NCI-H748 (cell line): ENCODE measurements at regions not wholly inside any gene's neighbourhood (a gene's known extent, or its start where the extent isn't known, plus 50 kb on each side); places are given as distances from the start of the nearest gene placed in this dataset.
"Not testable (repeated sequence)": the region's sequence is repeated elsewhere in the genome, so short reads cannot be mapped to it uniquely, and the experiment has no call there.

Experiments used
- DNase-seq: peaks from one replicate; lab custom pipeline; 2025; ENCODE audit not compliant: unreplicated experiment; lab: John Stamatoyannopoulos, UW

DNA sequence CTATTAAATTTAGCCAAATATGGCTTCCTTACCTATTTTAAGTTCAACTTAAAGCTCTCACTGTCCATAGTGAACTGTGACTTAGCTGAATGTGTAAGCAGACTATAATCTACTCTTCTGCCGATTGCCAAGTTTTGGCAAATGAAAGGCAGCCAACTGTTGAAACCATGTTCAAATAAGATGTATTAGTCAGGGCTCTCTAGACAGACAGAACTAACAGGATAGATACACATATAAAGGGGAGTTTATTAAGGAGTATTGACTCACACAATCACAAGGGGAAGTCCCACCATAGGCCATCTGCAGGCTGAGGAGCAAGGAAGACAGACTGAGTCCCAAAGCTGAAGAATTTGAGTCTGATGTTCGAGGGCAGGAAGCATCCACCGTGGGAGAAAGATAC is 837.7 kb upstream of the AUTS2 start:
- DNase-seq, result no peak

- DNase-seq, result no peak
Observed at GRCh38 chr7:68767462-68767861, 830.8 kb upstream of the AUTS2 start.

DNA sequence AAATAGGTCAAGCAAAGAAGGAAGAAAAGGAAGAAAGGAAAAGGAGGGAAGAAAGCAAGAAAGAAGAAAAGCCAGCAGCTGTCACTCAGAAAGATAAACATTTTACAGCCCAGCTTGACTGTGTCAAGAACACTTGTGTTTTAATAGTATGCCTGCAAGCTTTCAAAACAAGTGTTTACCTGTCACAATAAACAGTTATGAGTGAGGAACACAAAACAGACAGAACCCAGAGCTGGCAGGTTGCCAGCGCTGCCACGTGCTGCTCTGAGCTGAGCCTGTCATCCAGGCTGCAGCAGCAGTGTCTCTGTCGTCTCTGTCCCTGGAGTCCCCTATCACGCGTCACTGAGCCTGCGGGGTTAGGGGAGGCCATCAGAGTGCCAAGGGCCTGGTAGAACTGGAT is 827.6 kb upstream of the AUTS2 start:
- DNase-seq, result peak; percentile 90

DNA sequence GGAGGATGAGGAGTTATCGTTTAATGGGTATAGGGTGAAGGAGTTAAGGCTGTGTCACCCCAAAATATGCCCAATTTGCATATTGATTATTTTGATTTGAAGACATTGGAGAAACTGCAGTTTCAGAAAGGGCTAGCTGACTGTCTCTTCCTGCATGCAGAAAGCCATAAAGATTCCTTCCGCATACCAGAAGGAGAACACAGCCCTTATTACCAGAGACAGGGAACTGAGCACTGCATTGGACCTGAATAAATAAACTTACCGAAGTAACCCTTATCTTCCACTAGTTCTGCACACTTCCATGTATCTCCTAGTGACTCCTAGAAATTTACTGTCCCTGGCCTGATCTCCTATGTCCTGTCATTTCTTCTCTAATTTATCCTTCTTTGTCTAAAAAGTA is 821.9 kb upstream of the AUTS2 start:
- DNase-seq, result no peak

GRCh38 chr7:68783684-68784083 is 814.6 kb upstream of the AUTS2 start:
- no peak for DNase-seq

DNA sequence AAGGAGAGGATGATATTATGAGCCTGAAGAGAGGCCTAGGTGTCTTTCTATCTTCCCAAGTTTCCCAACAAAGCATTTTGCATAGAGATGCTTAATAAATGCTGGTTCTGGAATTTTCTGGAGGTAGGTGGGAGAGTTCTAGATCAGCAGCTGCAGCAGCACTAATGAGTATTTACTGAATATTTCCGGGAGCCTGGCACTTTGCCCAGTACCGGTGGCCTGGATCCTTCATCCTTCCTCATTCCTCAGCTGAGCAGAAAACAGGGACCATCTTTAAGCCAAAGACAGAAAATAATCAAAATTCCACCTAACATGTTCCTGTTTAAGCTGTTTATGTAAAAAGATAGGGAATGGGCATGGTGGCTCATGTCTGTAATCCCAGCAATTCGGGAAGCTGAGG is 813.2 kb upstream of the AUTS2 start:
- DNase-seq, result peak; percentile 38

- DNase-seq, result peak; percentile 90
Observed at GRCh38 chr7:68787566-68787965, 810.7 kb upstream of the AUTS2 start.

- not testable (repeated sequence) for DNase-seq
Observed at GRCh38 chr7:68788529-68788928, 809.7 kb upstream of the AUTS2 start.

- peak; percentile 36 for DNase-seq
Observed at GRCh38 chr7:68789597-68789996, 808.7 kb upstream of the AUTS2 start.

DNA sequence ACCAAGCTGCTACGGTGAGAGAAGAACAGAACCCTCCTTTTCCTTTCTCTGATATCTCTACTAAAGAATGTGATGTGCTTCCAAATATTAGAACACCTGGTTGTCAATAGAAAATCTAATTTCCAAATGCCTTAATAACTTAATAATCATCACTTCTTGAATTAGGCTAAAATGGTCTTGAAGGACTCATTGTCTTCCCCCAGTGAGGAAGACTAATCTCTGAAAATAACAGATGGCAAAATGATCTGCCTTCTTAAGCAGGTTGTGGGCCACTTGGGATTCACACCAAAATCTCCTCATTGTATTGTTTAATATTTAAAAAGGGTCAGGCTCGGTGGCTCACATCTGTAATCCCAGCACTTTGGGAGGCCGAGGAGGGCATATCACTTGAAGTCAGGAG is 805.9 kb upstream of the AUTS2 start:
- no peak for DNase-seq

GRCh38 chr7:68793513-68793912 is 804.8 kb upstream of the AUTS2 start:
- DNase-seq, result no peak

DNA sequence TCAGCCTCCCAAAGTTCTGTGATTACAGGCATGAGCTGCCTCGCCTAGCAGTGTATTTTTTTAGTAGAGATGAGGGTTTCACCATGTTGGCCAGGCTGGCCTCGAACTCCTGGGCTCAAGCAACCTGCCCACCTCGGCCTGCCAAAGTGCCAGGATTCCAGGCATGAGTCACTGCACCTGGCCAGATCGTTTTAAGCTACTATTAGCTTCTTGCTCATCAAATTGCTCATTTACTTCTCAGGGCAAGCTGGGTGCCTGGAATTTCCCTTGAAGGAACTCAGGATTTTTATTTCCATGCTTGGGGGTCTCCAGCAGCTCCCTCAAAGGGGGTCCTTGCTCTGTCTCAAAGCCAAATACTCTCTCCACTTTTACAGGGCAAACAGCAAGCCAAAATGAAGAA is 798.0 kb upstream of the AUTS2 start:
- DNase-seq, result no peak

DNA sequence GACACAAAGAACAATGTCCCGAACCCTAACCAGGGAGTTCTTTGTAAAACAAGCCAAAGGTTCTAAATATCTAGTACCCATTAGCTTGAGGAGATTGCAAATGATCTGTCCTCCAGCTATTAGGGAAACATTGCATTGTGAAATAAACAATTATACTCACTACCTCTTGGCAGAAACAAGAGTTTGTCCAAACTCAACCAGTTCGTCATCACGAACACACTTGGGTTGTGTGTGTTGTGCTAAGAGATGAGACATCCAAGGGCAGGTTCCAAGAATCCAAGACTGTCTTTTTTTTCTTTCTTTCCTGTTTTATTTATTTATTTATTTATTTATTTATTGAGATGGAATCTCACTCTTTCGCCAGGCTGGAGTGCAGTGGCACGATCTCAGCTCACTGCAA is 793.1 kb upstream of the AUTS2 start:
- DNase-seq, result no peak

DNA sequence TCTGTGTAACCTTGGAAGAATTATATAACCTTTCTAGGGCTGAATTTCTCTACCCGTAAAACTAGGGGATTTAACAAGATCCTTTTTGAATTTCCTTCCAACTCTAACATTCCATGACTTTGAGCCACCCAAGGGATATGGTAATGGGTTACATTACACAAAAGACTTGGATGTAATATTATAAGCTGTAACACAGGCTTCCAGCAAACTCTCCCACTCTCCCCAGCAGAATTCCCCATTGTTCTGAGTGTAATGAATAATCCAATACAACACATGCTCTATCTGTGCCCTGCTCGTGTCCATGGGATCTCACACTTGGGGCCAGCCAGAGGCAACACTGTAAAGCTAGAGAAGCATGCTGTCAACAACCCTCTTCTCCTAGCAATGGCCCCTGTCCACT is 790.6 kb upstream of the AUTS2 start:
- no peak for DNase-seq

GRCh38 chr7:68813551-68814080 is 784.7 kb upstream of the AUTS2 start:
- peak; percentile 98 for DNase-seq

DNA sequence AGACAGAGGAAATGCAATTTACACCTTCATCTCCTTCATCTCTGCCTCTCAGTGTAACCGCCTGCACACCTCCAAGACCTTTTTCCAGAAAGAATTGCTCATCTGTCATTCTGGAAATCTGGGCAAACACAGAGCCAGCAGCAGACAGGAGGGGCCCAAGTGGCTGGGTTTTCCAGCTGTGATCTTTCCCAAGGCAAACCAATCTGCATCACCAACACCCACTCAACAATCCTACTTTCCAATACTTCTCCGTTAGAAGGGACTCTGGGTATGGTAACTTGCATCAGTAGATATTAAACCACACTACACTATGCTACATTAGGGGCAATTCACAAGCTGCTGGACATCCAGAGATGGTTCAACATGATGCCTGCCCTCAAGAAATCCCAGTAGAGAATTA is 781.8 kb upstream of the AUTS2 start:
- DNase-seq, result no peak

DNA sequence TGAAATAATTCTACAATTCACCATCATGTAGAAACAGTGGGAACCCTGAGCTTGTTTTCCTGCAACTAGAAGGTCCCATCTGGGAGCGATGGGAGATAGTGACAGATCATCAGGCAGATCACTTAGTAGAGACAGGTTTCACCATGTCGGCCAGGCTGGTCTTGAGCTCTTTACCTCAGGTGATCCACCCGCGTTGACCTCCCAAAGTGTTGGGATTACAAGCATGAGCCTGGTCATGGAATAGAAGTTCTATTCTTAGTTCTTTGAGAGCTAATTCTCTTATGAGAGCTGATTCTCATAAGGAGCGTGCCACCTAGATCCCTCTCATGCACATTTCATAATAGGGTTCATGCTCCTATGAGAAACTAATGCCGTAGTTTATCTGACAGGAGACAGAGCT is 778.0 kb upstream of the AUTS2 start:
- DNase-seq, result no peak

DNA sequence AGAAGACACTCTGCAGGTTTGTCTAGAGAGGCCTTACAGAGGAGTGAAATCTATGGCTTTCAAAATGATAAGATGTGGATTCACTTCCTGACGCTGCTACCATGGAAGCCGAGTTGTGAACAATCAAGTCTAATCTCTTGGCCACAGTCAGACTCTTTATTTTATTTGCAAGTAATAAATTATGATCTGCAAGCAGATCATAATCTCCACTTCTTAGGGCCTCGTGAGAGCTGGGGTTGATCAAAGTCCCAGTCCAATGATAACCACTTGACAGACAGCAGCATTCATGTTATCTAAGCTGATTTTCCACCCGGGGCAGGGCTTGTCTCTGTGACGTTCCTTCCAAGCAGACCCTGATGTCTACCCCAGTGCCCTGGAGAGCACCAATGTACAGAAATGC is 776.4 kb upstream of the AUTS2 start:
- DNase-seq, result no peak

- DNase-seq, result no peak
Observed at GRCh38 chr7:68823996-68824780, 774.1 kb upstream of the AUTS2 start.

GRCh38 chr7:68828575-68828974 is 769.7 kb upstream of the AUTS2 start:
- DNase-seq, result no peak

DNA sequence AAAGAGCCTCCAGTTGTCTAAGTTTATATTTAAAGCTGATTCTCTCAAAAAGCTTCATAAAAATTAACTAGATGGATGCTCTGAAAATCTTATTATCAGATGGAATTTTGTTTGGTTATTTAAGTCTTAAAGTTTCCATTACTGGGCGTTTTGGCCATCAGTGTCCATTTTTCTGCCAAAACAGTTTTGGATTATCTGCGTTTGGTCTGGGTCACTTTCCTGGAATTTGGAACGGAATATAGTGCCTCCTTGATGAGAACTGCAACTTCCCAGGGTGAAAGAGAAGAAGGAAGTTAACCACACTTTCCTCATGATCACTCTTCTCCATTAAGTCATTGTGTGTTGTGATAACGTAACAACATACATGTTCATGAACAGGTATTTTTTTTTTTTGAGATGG is 764.9 kb upstream of the AUTS2 start:
- DNase-seq, result no peak

DNA sequence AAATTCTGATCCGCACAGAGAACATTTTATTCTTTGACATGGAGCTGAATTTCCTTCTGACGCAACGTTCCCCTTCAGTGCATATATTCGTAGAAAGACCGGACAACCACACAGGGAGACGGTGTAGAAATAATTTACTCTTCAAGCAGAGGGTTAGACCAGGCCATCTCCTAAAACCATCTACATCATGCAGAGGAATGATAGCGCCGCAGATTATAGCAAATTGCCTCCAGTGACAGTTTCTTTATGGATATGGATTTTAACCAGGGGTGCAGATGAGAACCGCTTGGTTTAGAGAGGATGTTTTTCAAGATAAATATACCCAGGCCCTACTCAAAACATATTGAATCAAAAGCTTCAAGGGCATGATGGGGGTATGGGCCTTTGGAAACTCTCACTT is 759.3 kb upstream of the AUTS2 start:
- no peak for DNase-seq

GRCh38 chr7:68840991-68841390 is 757.3 kb upstream of the AUTS2 start:
- DNase-seq, result no peak
